HEK293T (cell line): ENCODE measurements at regions not wholly inside any gene's neighbourhood (a gene's known extent, or its start where the extent isn't known, plus 50 kb on each side); places are given as distances from the start of the nearest gene placed in this dataset.

Source experiments
- CTCF ChIA-PET: fragments of 350-600 bp; formaldehyde crosslinking; extraction: SDS; loops from one replicate; lab custom pipeline; 2021; ENCODE audit warnings: antibody characterized with exemption, inconsistent platforms; lab: Yijun Ruan, JAX
- POLR2A ChIA-PET: fragments of 350-600 bp; formaldehyde crosslinking; extraction: SDS; loops from one replicate; lab custom pipeline; 2020; ENCODE audit warnings: antibody characterized with exemption, inconsistent platforms; lab: Yijun Ruan, JAX
- DNase-seq: peaks from one replicate; pipeline ENCODE4 v3.0.0; 2012; ENCODE audit warnings: mixed read lengths; ENCODE audit errors: extremely low spot score
- ARNT ChIP-seq: fragments of 450-650 bp; IDR thresholded peaks from 2 replicates; pipeline ENCODE4 v1.6.1; 2017; ENCODE audit warnings: mild to moderate bottlenecking
- BHLHE40 ChIP-seq: fragments of 450-650 bp; IDR thresholded peaks from 2 replicates; pipeline ENCODE4 v1.6.1; 2016; ENCODE audit warnings: mild to moderate bottlenecking, moderate library complexity, borderline replicate concordance
- CTBP1 ChIP-seq: fragments of 450-650 bp; IDR thresholded peaks from 2 replicates; pipeline ENCODE4 v1.6.1; 2016; ENCODE audit warnings: borderline replicate concordance
- ELF4 ChIP-seq: fragments of 450-650 bp; IDR thresholded peaks from 2 replicates; pipeline ENCODE4 v1.6.1; 2017; ENCODE audit warnings: antibody characterized with exemption
- FOXA1 ChIP-seq: fragments of 450-650 bp; IDR thresholded peaks from 2 replicates; pipeline ENCODE4 v1.6.1; 2016; ENCODE audit warnings: mild to moderate bottlenecking
- FOXK2 ChIP-seq: fragments of 450-650 bp; IDR thresholded peaks from 2 replicates; pipeline ENCODE4 v1.6.1; 2016; ENCODE audit warnings: mild to moderate bottlenecking
- FOXM1 ChIP-seq: fragments of 450-650 bp; IDR thresholded peaks from 2 replicates; pipeline ENCODE4 v1.6.1; 2017; ENCODE audit warnings: mild to moderate bottlenecking, borderline replicate concordance
- HDGF ChIP-seq: fragments of 450-650 bp; IDR thresholded peaks from 2 replicates; pipeline ENCODE4 v1.6.1; 2017; ENCODE audit warnings: antibody characterized with exemption, borderline replicate concordance
- L3MBTL2 ChIP-seq: fragments of 450-650 bp; conservative IDR thresholded peaks from 2 replicates; pipeline ENCODE4 v1.6.1; 2016; ENCODE audit warnings: mild to moderate bottlenecking
- LEF1 ChIP-seq: fragments of 450-650 bp; IDR thresholded peaks from 2 replicates; pipeline ENCODE4 v1.6.1; 2017; ENCODE audit warnings: mild to moderate bottlenecking, borderline replicate concordance
- NFRKB ChIP-seq: fragments of 450-650 bp; IDR thresholded peaks from 2 replicates; pipeline ENCODE4 v1.6.1; 2016; ENCODE audit warnings: mild to moderate bottlenecking, moderate library complexity
- PKNOX1 ChIP-seq: fragments of 450-650 bp; IDR thresholded peaks from 2 replicates; pipeline ENCODE4 v1.6.1; 2016
- SP1 ChIP-seq: fragments of 450-650 bp; IDR thresholded peaks from 2 replicates; pipeline ENCODE4 v1.6.1; 2017
- SUZ12 ChIP-seq: fragments of 450-650 bp; IDR thresholded peaks from 2 replicates; pipeline ENCODE4 v1.6.1; 2016; ENCODE audit warnings: mild to moderate bottlenecking
- TARDBP ChIP-seq: fragments of 450-650 bp; IDR thresholded peaks from 2 replicates; pipeline ENCODE4 v1.6.1; 2016
- ZNF384 ChIP-seq: fragments of 450-650 bp; IDR thresholded peaks from 2 replicates; pipeline ENCODE4 v1.6.1; 2016

- DNase-seq: no peak
- CTCF ChIA-PET: no interaction called here
- POLR2A ChIA-PET: no interaction called here
- TF ChIP-seq PKNOX1 (no peak), TARDBP (no peak), NFRKB (no peak)
Observed at GRCh38 chr6:21398741-21399325, 194.7 kb upstream of the SOX4 start.

GRCh38 chr6:21402368-21402767 lies 191.2 kb upstream of the SOX4 start:
- CTCF ChIA-PET: no interaction called here
- POLR2A ChIA-PET: no interaction called here
- TF ChIP-seq PKNOX1 (no peak), ARNT (no peak), FOXM1 (no peak)
- DNase-seq: no peak

GRCh38 chr6:21404577-21404976 lies 189.0 kb upstream of the SOX4 start:
- no peak for DNase-seq
- ChIA-PET CTCF (no interaction called here), POLR2A (no interaction called here)
- TF ChIP-seq FOXM1: no peak
- no peak for TF ChIP-seq CTBP1
- no peak for TF ChIP-seq FOXA1
- TF ChIP-seq SUZ12: no peak
- no peak for TF ChIP-seq HDGF
- no peak for TF ChIP-seq ARNT
- TF ChIP-seq SP1: no peak
- no peak for TF ChIP-seq PKNOX1
- TF ChIP-seq TARDBP: no peak
- no peak for TF ChIP-seq BHLHE40
- TF ChIP-seq ELF4: no peak
- no peak for TF ChIP-seq FOXK2
- no peak for TF ChIP-seq NFRKB
- no peak for TF ChIP-seq L3MBTL2

GRCh38 chr6:21406316-21406715 lies 187.2 kb upstream of the SOX4 start:
- POLR2A ChIA-PET: no interaction called here
- DNase-seq: no peak
- TF ChIP-seq PKNOX1: no peak
- no peak for TF ChIP-seq L3MBTL2
- no peak for TF ChIP-seq FOXA1
- no peak for TF ChIP-seq SUZ12
- no peak for TF ChIP-seq FOXK2
- no peak for TF ChIP-seq HDGF
- no peak for TF ChIP-seq ZNF384
- TF ChIP-seq FOXM1: no peak
- TF ChIP-seq SP1: no peak
- TF ChIP-seq ELF4: no peak
- TF ChIP-seq CTBP1: no peak
- TF ChIP-seq BHLHE40: no peak
- TF ChIP-seq NFRKB: no peak
- no peak for TF ChIP-seq LEF1
- TF ChIP-seq ARNT: no peak
- TF ChIP-seq TARDBP: no peak
- CTCF ChIA-PET: interaction anchor here (0.7 kb wide), 1 partner anchor 281 kb away, joined by 3 read pairs; no protein-coding TSS in a partner anchor

GRCh38 chr6:21409231-21409630 lies 184.3 kb upstream of the SOX4 start:
- no peak for DNase-seq
- ChIA-PET CTCF (no interaction called here), POLR2A (no interaction called here)
- TF ChIP-seq ARNT (no peak), FOXM1 (no peak)

GRCh38 chr6:21413428-21413827 lies 180.1 kb upstream of the SOX4 start:
- TF ChIP-seq FOXA1: no peak
- TF ChIP-seq PKNOX1: no peak
- no peak for TF ChIP-seq FOXM1
- TF ChIP-seq HDGF: no peak
- no peak for TF ChIP-seq ARNT
- ChIA-PET CTCF (interaction anchor here (0.5 kb wide), 1 partner anchor 426 kb away, joined by 5 read pairs; no protein-coding TSS in a partner anchor), POLR2A (interaction anchor here (1.3 kb wide), 1 partner anchor 182 kb away, joined by 3 read pairs; no protein-coding TSS in a partner anchor)
- DNase-seq: no peak
